Endothelial cell of umbilical vein (primary cell): ENCODE measurements at regions not wholly inside any gene's neighbourhood (a gene's known extent, or its start where the extent isn't known, plus 50 kb on each side); places are given as distances from the start of the nearest gene placed in this dataset.

Source experiments
- BruUV-seq: library from RNA; stranded (reverse); fragments of 400-500 nt; replicated peaks from 2 replicates; lab custom pipeline; 2021; lab: Mats Ljungman, UMichigan
- CTCF ChIA-PET: fragments of 300-600, 350-600 bp; sonication (Branson Sonifier 250); formaldehyde crosslinking; loops from one replicate; lab custom pipeline; 2021; ENCODE audit warnings: antibody characterized with exemption, inconsistent platforms; lab: Charles Lee
- POLR2A ChIA-PET: fragments of 300-600, 350-600 bp; sonication (Branson Sonifier 250); formaldehyde crosslinking; loops from one replicate; lab custom pipeline; 2021; ENCODE audit warnings: antibody characterized with exemption, inconsistent platforms; lab: Charles Lee
- DNase-seq: peaks from one replicate; pipeline ENCODE4 v3.0.0-alpha.2; 2011; ENCODE audit warnings: low read depth, low spot score
- FAIRE-seq: peaks from 2 replicates; lab custom pipeline; 2011; peaks lifted over from hg19 to GRCh38; lab: Jason Lieb, UNC
- H2AFZ ChIP-seq: 2 replicates; pipeline ENCODE4 v1.6.0; 2012; ENCODE audit warnings: low read depth, low read length, control low read depth, inconsistent platforms
- H3K27ac ChIP-seq: 2 replicates; pipeline ENCODE4 v1.5.1; 2011; ENCODE audit warnings: low read depth, mild to moderate bottlenecking, control low read depth, low read length, moderate library complexity; ENCODE audit not compliant: insufficient read depth
- H3K27me3 ChIP-seq, 2 experiments: 2 replicates each; pipeline versions ENCODE4 v1.6.0 to v1.6.1; 2011; ENCODE audit warnings: low read length in 2 of 2, mixed read lengths in 1 of 2; ENCODE audit not compliant: control insufficient read depth in 2 of 2, insufficient read depth in 2 of 2
- H3K36me3 ChIP-seq, 2 experiments: 2 replicates in 1 of 2; 3 replicates in 1 of 2; pipeline ENCODE4 v1.5.1; 2011; ENCODE audit warnings: low read length in 2 of 2, mild to moderate bottlenecking in 1 of 2, moderate library complexity in 1 of 2; ENCODE audit not compliant: control insufficient read depth in 2 of 2, insufficient read depth in 2 of 2; ENCODE audit errors: extremely low read depth in 1 of 2
- H3K4me1 ChIP-seq: 3 replicates; pipeline ENCODE4 v1.5.1; 2011; ENCODE audit warnings: mild to moderate bottlenecking, low read length; ENCODE audit not compliant: control insufficient read depth, insufficient read depth; ENCODE audit errors: extremely low read depth
- H3K4me2 ChIP-seq: 2 replicates; pipeline ENCODE4 v1.6.1; 2011; ENCODE audit warnings: low read length, control low read depth, mixed read lengths; ENCODE audit not compliant: insufficient read depth
- H3K4me3 ChIP-seq, 3 experiments: fragments of 200-600 bp in 1 of 3; sonication (generic), shearing (Covaris generic) in 1 of 3; replicated peaks in 1 of 3; 2 replicates each; pipeline ENCODE4 v1.5.1; 2011 to 2016; ENCODE audit warnings: control low read depth in 3 of 3, low read length in 3 of 3, mild to moderate bottlenecking in 2 of 3, inconsistent platforms in 1 of 3, low read depth in 1 of 3, moderate library complexity in 1 of 3; ENCODE audit not compliant: insufficient read depth in 1 of 3
- H3K79me2 ChIP-seq: 2 replicates; pipeline ENCODE4 v1.6.0; 2012; ENCODE audit warnings: low read length, inconsistent platforms; ENCODE audit not compliant: control insufficient read depth, insufficient read depth
- H3K9ac ChIP-seq: replicated peaks from 2 replicates; pipeline ENCODE3; 2011; ENCODE audit warnings: low read length, control low read depth; ENCODE audit not compliant: insufficient read depth; ENCODE audit errors: extremely low read depth
- H3K9me1 ChIP-seq: replicated peaks from 3 replicates; pipeline ENCODE4 v1.6.0; 2011; ENCODE audit warnings: mild to moderate bottlenecking, low read length; ENCODE audit not compliant: control insufficient read depth, insufficient read depth; ENCODE audit errors: extremely low read depth
- H3K9me3 ChIP-seq: replicated peaks from 2 replicates; pipeline ENCODE4 v1.5.1; 2012; ENCODE audit warnings: low read length, inconsistent platforms; ENCODE audit not compliant: control insufficient read depth, insufficient read depth
- H4K20me1 ChIP-seq: replicated peaks from 2 replicates; pipeline ENCODE3; 2011; ENCODE audit warnings: mild to moderate bottlenecking, low read length; ENCODE audit not compliant: control insufficient read depth, insufficient read depth; ENCODE audit errors: extremely low read depth
- EZH2 ChIP-seq: IDR thresholded peaks from 2 replicates; pipeline ENCODE4 v1.6.1; 2012; ENCODE audit warnings: borderline replicate concordance, low read depth, mild to moderate bottlenecking, moderate library complexity, low read length, inconsistent platforms; ENCODE audit not compliant: severe bottlenecking
- FOS ChIP-seq: IDR thresholded peaks from 2 replicates; pipeline ENCODE4 v1.6.1; 2011; ENCODE audit warnings: mild to moderate bottlenecking, low read length, moderate library complexity, borderline replicate concordance; ENCODE audit not compliant: insufficient read depth
- GATA2 ChIP-seq: IDR thresholded peaks from 2 replicates; pipeline ENCODE4 v1.7.0; 2011; ENCODE audit warnings: low read depth, mild to moderate bottlenecking, moderate library complexity, mixed read lengths, low read length; ENCODE audit not compliant: insufficient read length, insufficient read depth
- JUN ChIP-seq: IDR thresholded peaks from 2 replicates; pipeline ENCODE4 v1.6.1; 2011; ENCODE audit warnings: borderline replicate concordance, low read depth; ENCODE audit not compliant: insufficient read length, insufficient read depth
- MAX ChIP-seq: IDR thresholded peaks from 2 replicates; pipeline ENCODE4 v1.6.1; 2011; ENCODE audit not compliant: insufficient read depth, insufficient read length
- MYC ChIP-seq: IDR thresholded peaks from one replicate; pipeline ENCODE4 v1.6.1; 2011; ENCODE audit warnings: mild to moderate bottlenecking, low read depth, low read length
- POLR2A ChIP-seq: IDR thresholded peaks from 2 replicates; pipeline ENCODE4 v1.6.1; 2012; ENCODE audit warnings: low read depth, mild to moderate bottlenecking, control low read depth, low read length
- POLR2AphosphoS5 ChIP-seq: IDR thresholded peaks from 2 replicates; pipeline ENCODE4 v1.6.1; 2012; ENCODE audit warnings: low read depth, mild to moderate bottlenecking, control low read depth, low read length, moderate library complexity; ENCODE audit not compliant: insufficient read depth
- dilution Hi-C: fragments of 300-500 bp; cut with MboI; formaldehyde crosslinking; loops from one replicate; pipeline ENCODE4 v1.15.0; 2019; ENCODE audit warnings: low sequenced_read_pairs; ENCODE audit not compliant: extremely low pct_ligation_motif_present
- intact Hi-C: fragments of 100-400 bp; cut with micrococcal nuclease; formaldehyde crosslinking; loops from one replicate; pipeline ENCODE4 v1.10.0; 2022
- TF ChIP-seq, protein P1 (sequence below), 2 donors: IDR thresholded peaks; 1 replicate in 1 of 2; 2 replicates in 1 of 2; pipeline ENCODE4 v1.5.1; 2011; ENCODE audit warnings: low read length in 2 of 2, mild to moderate bottlenecking in 2 of 2, moderate library complexity in 2 of 2, control low read depth in 1 of 2, inconsistent platforms in 1 of 2, low read depth in 1 of 2; ENCODE audit not compliant: insufficient read depth in 1 of 2; ENCODE audit errors: extremely low read depth in 1 of 2

GRCh38 chr17:77885678-77886386 is 72.7 kb upstream of the TNRC6C start:
- no peaks in the 10 kb centered on the region for H4K20me1 ChIP-seq
- H3K36me3 ChIP-seq = no peaks in the 10 kb centered on the region
- H3K9me3 ChIP-seq = no peaks in the 10 kb centered on the region
- ChIA-PET CTCF (interaction anchor here (0.9 to 1.1 kb wide), 2 partner anchors 28 to 107 kb away, joined by 3 read pairs; no protein-coding TSS in a partner anchor), POLR2A (interaction anchor here (1.5 kb wide), 1 partner anchor 73 kb away, joined by 4 read pairs; the partner anchor contains the start of gene TNRC6C)
- H3K27ac ChIP-seq = no peak overlapping the region
- no peak overlapping the region for H3K4me3 ChIP-seq
- H3K4me2 ChIP-seq = no peak overlapping the region
- no peaks in the 10 kb centered on the region for H3K9me1 ChIP-seq
- intact Hi-C loops = no loop called here
- TF ChIP-seq MAX = no peak
- TF ChIP-seq MYC = no peak
- peaks cover 10 to 16% of the 10 kb centered on the region in 2 experiments for H3K27me3 ChIP-seq
- dilution Hi-C loops = no loop called here
- no peak overlapping the region for H3K9ac ChIP-seq
- no TSS peak for BruUV-seq
- no peaks in the 10 kb centered on the region for H3K79me2 ChIP-seq
- FAIRE-seq = no peak
- no peak for DNase-seq
- H2AFZ ChIP-seq = no peak overlapping the region
- peaks cover 4% of the 10 kb centered on the region for H3K4me1 ChIP-seq

DNA sequence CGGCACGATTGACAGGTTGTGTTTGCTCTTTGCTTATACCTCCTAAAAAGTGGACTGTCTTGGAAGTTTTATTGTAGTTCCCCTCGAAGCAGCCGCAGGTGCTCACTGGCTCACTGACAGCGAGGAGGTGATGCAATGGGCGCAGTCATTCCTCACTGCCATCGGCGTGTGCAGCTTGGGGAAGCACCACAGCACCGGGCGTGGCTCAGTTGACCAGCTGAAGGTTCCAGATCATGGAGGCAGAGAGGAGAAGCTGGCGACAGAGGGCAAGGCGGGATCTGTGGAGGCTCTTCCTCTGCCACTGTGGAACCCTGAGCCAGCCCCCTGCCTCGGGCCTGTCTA is 72.1 kb upstream of the TNRC6C start:
- Histone ChIP-seq H3K4me1 (peaks cover 4% of the 10 kb centered on the region), H2AFZ (no peak overlapping the region), H3K4me2 (no peak overlapping the region), H3K9me3 (no peaks in the 10 kb centered on the region), H3K9me1 (no peaks in the 10 kb centered on the region), H3K79me2 (no peaks in the 10 kb centered on the region), H3K4me3 (no peak overlapping the region), H3K27me3 (peaks cover 10 to 16% of the 10 kb centered on the region in 2 experiments), H3K36me3 (no peaks in the 10 kb centered on the region), H3K27ac (no peak overlapping the region), H4K20me1 (no peaks in the 10 kb centered on the region), H3K9ac (no peak overlapping the region)
- no peak for TF ChIP-seq MAX
- no peak for TF ChIP-seq JUN
- no peak for TF ChIP-seq GATA2
- no peak for TF ChIP-seq POLR2A
- no peak for TF ChIP-seq POLR2AphosphoS5
- no peak for TF ChIP-seq MYC
- TF ChIP-seq, protein P1, sequence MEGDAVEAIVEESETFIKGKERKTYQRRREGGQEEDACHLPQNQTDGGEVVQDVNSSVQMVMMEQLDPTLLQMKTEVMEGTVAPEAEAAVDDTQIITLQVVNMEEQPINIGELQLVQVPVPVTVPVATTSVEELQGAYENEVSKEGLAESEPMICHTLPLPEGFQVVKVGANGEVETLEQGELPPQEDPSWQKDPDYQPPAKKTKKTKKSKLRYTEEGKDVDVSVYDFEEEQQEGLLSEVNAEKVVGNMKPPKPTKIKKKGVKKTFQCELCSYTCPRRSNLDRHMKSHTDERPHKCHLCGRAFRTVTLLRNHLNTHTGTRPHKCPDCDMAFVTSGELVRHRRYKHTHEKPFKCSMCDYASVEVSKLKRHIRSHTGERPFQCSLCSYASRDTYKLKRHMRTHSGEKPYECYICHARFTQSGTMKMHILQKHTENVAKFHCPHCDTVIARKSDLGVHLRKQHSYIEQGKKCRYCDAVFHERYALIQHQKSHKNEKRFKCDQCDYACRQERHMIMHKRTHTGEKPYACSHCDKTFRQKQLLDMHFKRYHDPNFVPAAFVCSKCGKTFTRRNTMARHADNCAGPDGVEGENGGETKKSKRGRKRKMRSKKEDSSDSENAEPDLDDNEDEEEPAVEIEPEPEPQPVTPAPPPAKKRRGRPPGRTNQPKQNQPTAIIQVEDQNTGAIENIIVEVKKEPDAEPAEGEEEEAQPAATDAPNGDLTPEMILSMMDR (IDR thresholded peaks at IDR 0.05; ENCODE audit: extremely low read depth in 1 of 2, insufficient read depth in 1 of 2, low read depth in 1 of 2, low read length in 2 of 2) = no peak
- TF ChIP-seq EZH2 = no peak
- no peak for TF ChIP-seq FOS
- dilution Hi-C loops = no loop called here
- FAIRE-seq = no peak
- ChIA-PET POLR2A (interaction anchor here (1.5 kb wide), 1 partner anchor 72 kb away, joined by 4 read pairs; the partner anchor contains the start of gene TNRC6C), CTCF (interaction anchor here (0.9 to 1.1 kb wide), 2 partner anchors 27 to 107 kb away, joined by 3 read pairs; no protein-coding TSS in a partner anchor)
- intact Hi-C loops = no loop called here
- DNase-seq = no peak
- no TSS peak for BruUV-seq
